SU-DHL-6 (cell line): ENCODE measurements at regions not wholly inside any gene's neighbourhood (a gene's known extent, or its start where the extent isn't known, plus 50 kb on each side); places are given as distances from the start of the nearest gene placed in this dataset.

Experiments used
- H2AFZ ChIP-seq: fragments of 200-600 bp; sonication (generic); 2 replicates; pipeline ENCODE4 v1.6.1; 2014; ENCODE audit warnings: low read depth, mild to moderate bottlenecking, moderate library complexity, mixed read lengths, antibody characterized with exemption, low read length; ENCODE audit not compliant: severe bottlenecking
- H3F3A ChIP-seq: fragments of 200-600 bp; shearing (Covaris generic); 2 replicates; pipeline ENCODE4 v1.6.0; 2016; ENCODE audit warnings: antibody characterized with exemption, mild to moderate bottlenecking; ENCODE audit not compliant: insufficient read depth
- H3K27ac ChIP-seq: fragments of 200-600 bp; sonication (generic); 2 replicates; pipeline ENCODE4 v1.5.1; 2016; ENCODE audit warnings: low read depth, mild to moderate bottlenecking, low read length, moderate library complexity, mixed read lengths
- H3K27me3 ChIP-seq: fragments of 200-600 bp; sonication (generic), shearing (Covaris generic); 2 replicates; pipeline ENCODE4 v1.6.0; 2014; ENCODE audit warnings: mild to moderate bottlenecking, low read length
- H3K36me3 ChIP-seq: fragments of 200-600 bp; sonication (generic); 2 replicates; pipeline ENCODE4 v1.6.1; 2014; ENCODE audit warnings: mild to moderate bottlenecking, low read length, mixed read lengths
- H3K4me2 ChIP-seq: fragments of 300-600, 200-600 bp; shearing (Covaris generic), sonication (generic); 2 replicates; pipeline ENCODE4 v1.6.0; 2014; ENCODE audit warnings: low read length, low read depth, mild to moderate bottlenecking; ENCODE audit not compliant: poor library complexity, severe bottlenecking
- H3K4me3 ChIP-seq: fragments of 200-600 bp; sonication (generic); 2 replicates; pipeline ENCODE4 v1.5.1; 2014; ENCODE audit warnings: antibody characterized with exemption, low read length, mild to moderate bottlenecking, mixed read lengths; ENCODE audit not compliant: insufficient read depth, poor library complexity, severe bottlenecking
- H3K79me2 ChIP-seq: fragments of 200-600 bp; sonication (generic); 2 replicates; pipeline ENCODE4 v1.6.1; 2014; ENCODE audit warnings: mild to moderate bottlenecking, low read length, moderate library complexity; ENCODE audit not compliant: insufficient read depth
- H3K9ac ChIP-seq: fragments of 200-600 bp; sonication (generic); 2 replicates; pipeline ENCODE4 v1.7.0; 2014; ENCODE audit warnings: mild to moderate bottlenecking, low read length
- H3K9me2 ChIP-seq: fragments of 200-600 bp; sonication (generic); replicated peaks from 2 replicates; pipeline ENCODE4 v1.6.1; 2014; ENCODE audit warnings: low read length; ENCODE audit not compliant: insufficient read depth
- H3K9me3 ChIP-seq: fragments of 200-600 bp; sonication (generic); 2 replicates; pipeline ENCODE4 v1.6.1; 2014; ENCODE audit warnings: low read length, mixed read lengths; ENCODE audit not compliant: insufficient read depth
- H4K20me1 ChIP-seq: fragments of 200-600 bp; sonication (generic); 2 replicates; pipeline ENCODE4 v1.6.1; 2014; ENCODE audit warnings: low read depth, mild to moderate bottlenecking, antibody characterized with exemption, low read length, moderate library complexity, mixed read lengths
- CTCF ChIP-seq: fragments of 200-600 bp; sonication (generic); IDR thresholded peaks from one replicate; pipeline ENCODE4 v1.5.1; 2017; ENCODE audit warnings: antibody characterized with exemption, mild to moderate bottlenecking, low read length, moderate library complexity; ENCODE audit not compliant: insufficient read depth, poor library complexity, severe bottlenecking
- EZH2phosphoT487 ChIP-seq: fragments of 200-600 bp; sonication (generic), shearing (Covaris generic); conservative IDR thresholded peaks from 2 replicates; pipeline ENCODE4 v1.6.1; 2018; ENCODE audit warnings: mild to moderate bottlenecking, antibody characterized with exemption, low read length, moderate library complexity, mixed read lengths

- Histone ChIP-seq H3K9ac (no peak overlapping the region), H3K79me2 (no peaks in the 10 kb centered on the region), H3K4me3 (no peak overlapping the region), H3K4me2 (no peak overlapping the region), H3K9me3 (no peaks in the 10 kb centered on the region), H3K27ac (no peak overlapping the region), H3F3A (no peaks in the 10 kb centered on the region), H2AFZ (no peak overlapping the region), H3K27me3 (no peaks in the 10 kb centered on the region), H4K20me1 (no peaks in the 10 kb centered on the region), H3K9me2 (no peaks in the 10 kb centered on the region), H3K36me3 (no peaks in the 10 kb centered on the region)
- TF ChIP-seq EZH2phosphoT487, result no peak
- TF ChIP-seq CTCF, result no peak
Measured at GRCh38 chr3:197428952-197429351, 126.8 kb downstream of the BDH1 start.

GRCh38 chr3:197428117-197428801 lies 127.5 kb downstream of the BDH1 start:
- Histone ChIP-seq H4K20me1 (no peaks in the 10 kb centered on the region), H3F3A (no peaks in the 10 kb centered on the region), H3K27me3 (no peaks in the 10 kb centered on the region), H2AFZ (no peak overlapping the region), H3K79me2 (no peaks in the 10 kb centered on the region), H3K36me3 (no peaks in the 10 kb centered on the region), H3K27ac (no peak overlapping the region), H3K9ac (no peak overlapping the region), H3K4me3 (no peak overlapping the region), H3K9me3 (no peaks in the 10 kb centered on the region), H3K9me2 (no peaks in the 10 kb centered on the region), H3K4me2 (no peak overlapping the region)
- no peak for TF ChIP-seq EZH2phosphoT487
- no peak for TF ChIP-seq CTCF

GRCh38 chr3:197427021-197427420 lies 128.6 kb upstream of the DLG1 start:
- no peaks in the 10 kb centered on the region for H3K9me2 ChIP-seq
- no peaks in the 10 kb centered on the region for H3K79me2 ChIP-seq
- H3K4me3 ChIP-seq, result no peak overlapping the region
- no peak overlapping the region for H3K27ac ChIP-seq
- no peak overlapping the region for H3K9ac ChIP-seq
- no peaks in the 10 kb centered on the region for H3K36me3 ChIP-seq
- H3K4me2 ChIP-seq, result no peak overlapping the region
- H3K27me3 ChIP-seq, result no peaks in the 10 kb centered on the region
- no peaks in the 10 kb centered on the region for H3F3A ChIP-seq
- H4K20me1 ChIP-seq, result no peaks in the 10 kb centered on the region
- H2AFZ ChIP-seq, result no peak overlapping the region
- no peaks in the 10 kb centered on the region for H3K9me3 ChIP-seq
- TF ChIP-seq EZH2phosphoT487 (no peak), CTCF (no peak)
